Activated naive CD8-positive, alpha-beta T cell treated with anti-CD3 and anti-CD28 coated beads, Interleukin-2, amount 10 ng/mL, durations not matched to agents 7 days and 5 days (primary cell): ENCODE measurements at regions not wholly inside any gene's neighbourhood (a gene's known extent, or its start where the extent isn't known, plus 50 kb on each side); places are given as distances from the start of the nearest gene placed in this dataset.

Experiments used
- ATAC-seq: fragments of 150-1000 bp; cut with Tn5 transposase; one replicate; pipeline ENCODE4 v1.10.0; 2021; ENCODE audit warnings: low read depth, moderate library complexity
- POLR2A ChIA-PET: fragments of 350-600 bp; sonication (Branson Sonifier 250); formaldehyde crosslinking; loops from one replicate; lab custom pipeline; 2021; ENCODE audit warnings: antibody characterized with exemption; lab: Charles Lee
- DNase-seq: peaks from one replicate; pipeline ENCODE4 v3.0.0; 2021
- H3K27ac Mint-ChIP-seq: one replicate; pipeline ENCODE4 v1.8.0; 2022; ENCODE audit warnings: mild to moderate bottlenecking, mixed read lengths
- H3K27me3 Mint-ChIP-seq: one replicate; pipeline ENCODE4 v1.8.0; 2022; ENCODE audit warnings: mild to moderate bottlenecking, moderate library complexity, mixed read lengths
- H3K36me3 Mint-ChIP-seq: one replicate; pipeline ENCODE4 v1.8.0; 2021; ENCODE audit warnings: mild to moderate bottlenecking, mixed read lengths
- H3K4me1 Mint-ChIP-seq: one replicate; pipeline ENCODE4 v1.8.0; 2021; ENCODE audit warnings: mixed read lengths
- H3K4me3 Mint-ChIP-seq: one replicate; pipeline ENCODE4 v1.8.0; 2022; ENCODE audit warnings: mild to moderate bottlenecking, moderate library complexity, mixed read lengths
- H3K9me3 Mint-ChIP-seq: one replicate; pipeline ENCODE4 v1.8.0; 2021; ENCODE audit warnings: mixed read lengths

- no peak for DNase-seq
- POLR2A ChIA-PET, result no interaction called here
- Mint-ChIP-seq H3K27ac (no peak overlapping the region), H3K27me3 (no peaks in the 10 kb centered on the region), H3K9me3 (peaks cover 1% of the 10 kb centered on the region), H3K4me1 (no peaks in the 10 kb centered on the region), H3K36me3 (no peaks in the 10 kb centered on the region), H3K4me3 (no peak overlapping the region)
- no peak for ATAC-seq
Observed at GRCh38 chr14:30309405-30309804, 249.6 kb upstream of the G2E3 start.

- ATAC-seq, result no peak
- Mint-ChIP-seq H3K27ac (no peak overlapping the region), H3K4me3 (no peak overlapping the region)
Observed at GRCh38 chr14:30312214-30312613, 246.7 kb upstream of the G2E3 start.

DNA sequence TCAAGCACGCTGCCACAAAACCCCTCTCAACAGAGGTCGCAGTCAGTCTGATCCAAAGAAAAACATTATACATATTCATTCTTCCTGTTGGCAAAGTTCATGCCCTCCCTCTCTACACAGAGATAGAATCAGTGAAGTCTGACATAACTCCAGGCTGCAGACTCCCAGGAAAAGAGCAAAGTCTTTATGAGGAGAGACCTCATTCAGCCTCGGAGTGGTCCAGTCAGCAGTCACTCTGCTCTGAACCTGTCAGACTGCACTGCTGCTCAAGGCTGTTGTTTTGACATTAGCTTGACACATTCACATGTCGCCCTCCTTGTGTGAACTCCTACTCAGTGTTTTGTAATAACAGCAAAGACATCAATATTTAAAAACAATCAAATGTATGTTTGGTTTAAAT is 241.2 kb upstream of the G2E3 start:
- Mint-ChIP-seq H3K36me3 (no peaks in the 10 kb centered on the region), H3K4me1 (no peaks in the 10 kb centered on the region), H3K27me3 (no peaks in the 10 kb centered on the region), H3K9me3 (peaks cover 1% of the 10 kb centered on the region), H3K27ac (no peak overlapping the region), H3K4me3 (no peak overlapping the region)
- ATAC-seq (no peak), DNase-seq (no peak)
- POLR2A ChIA-PET, result no interaction called here

More at GRCh38 chr14:30312214-30312613, 246.7 kb upstream of the G2E3 start:
- DNase-seq, result no peak
- Mint-ChIP-seq H3K4me1 (no peaks in the 10 kb centered on the region), H3K27me3 (no peaks in the 10 kb centered on the region), H3K9me3 (peaks cover 1% of the 10 kb centered on the region), H3K36me3 (no peaks in the 10 kb centered on the region)
- POLR2A ChIA-PET, result no interaction called here

DNA sequence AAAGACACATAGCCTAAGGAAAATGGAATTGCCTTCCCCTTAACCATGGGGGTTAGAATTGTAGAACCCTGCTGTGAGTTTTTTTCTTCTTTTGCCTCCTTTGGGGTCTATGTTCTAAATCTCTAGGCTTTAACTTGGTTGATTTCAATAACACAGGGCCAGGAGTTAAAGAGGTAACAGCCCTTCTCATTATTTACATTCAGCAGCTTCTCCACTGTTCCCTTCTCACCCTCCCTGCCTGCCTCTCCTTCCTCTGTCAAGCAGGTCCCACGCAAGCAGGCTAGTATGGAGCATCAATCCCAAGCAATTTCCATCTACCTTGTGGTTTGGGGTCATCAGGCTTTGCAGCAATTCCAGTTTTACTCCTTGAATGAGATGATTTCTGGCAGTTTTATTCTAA is 236.1 kb upstream of the G2E3 start:
- no peaks in the 10 kb centered on the region for H3K4me1 Mint-ChIP-seq
- POLR2A ChIA-PET, result no interaction called here
- no peak overlapping the region for H3K4me3 Mint-ChIP-seq
- no peaks in the 10 kb centered on the region for H3K36me3 Mint-ChIP-seq
- no peak overlapping the region for H3K27ac Mint-ChIP-seq
- H3K9me3 Mint-ChIP-seq, result no peaks in the 10 kb centered on the region
- no peak for ATAC-seq
- no peaks in the 10 kb centered on the region for H3K27me3 Mint-ChIP-seq
- DNase-seq, result no peak

DNA sequence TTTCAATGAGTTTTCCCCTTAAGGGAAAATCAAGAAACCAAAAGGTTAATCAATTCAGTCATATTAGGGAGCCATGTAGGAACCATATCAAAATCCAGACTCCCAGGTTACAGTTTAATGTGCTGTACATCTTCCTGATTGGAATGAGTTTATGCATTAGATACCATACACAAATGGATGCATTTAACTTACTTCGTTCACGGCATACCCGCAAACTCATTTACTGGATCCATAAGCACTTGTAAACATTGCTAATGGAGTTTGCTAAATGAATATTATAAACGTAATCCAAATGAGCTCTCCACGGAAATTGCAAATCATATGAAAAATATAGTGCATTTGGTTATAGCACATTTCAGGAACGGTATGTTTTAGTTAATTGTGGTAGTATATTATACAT is 228.9 kb upstream of the G2E3 start:
- no peaks in the 10 kb centered on the region for H3K9me3 Mint-ChIP-seq
- H3K36me3 Mint-ChIP-seq, result no peaks in the 10 kb centered on the region
- ATAC-seq (no peak), DNase-seq (no peak)
- POLR2A ChIA-PET, result no interaction called here
- no peak overlapping the region for H3K27ac Mint-ChIP-seq
- H3K4me1 Mint-ChIP-seq, result no peaks in the 10 kb centered on the region
- peaks cover 4% of the 10 kb centered on the region for H3K27me3 Mint-ChIP-seq
- H3K4me3 Mint-ChIP-seq, result no peak overlapping the region

DNA sequence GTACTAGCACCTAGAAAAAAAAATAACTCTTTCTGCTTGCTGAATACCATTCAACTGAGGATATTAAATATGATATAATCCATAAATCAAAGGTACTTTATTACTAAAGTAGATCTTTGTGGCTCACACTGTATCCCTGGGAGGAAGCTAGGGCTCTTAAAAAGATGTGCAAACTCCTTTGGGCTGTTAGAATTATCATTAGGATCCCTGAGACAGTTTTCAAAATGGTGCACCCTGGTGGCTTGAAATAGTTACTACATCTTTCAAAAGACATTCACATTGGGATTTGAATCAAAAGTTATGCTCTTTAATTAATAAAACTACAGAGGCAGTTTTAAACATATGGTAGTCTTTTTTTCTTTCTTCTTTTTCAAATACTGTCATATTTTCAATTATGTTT is 228.5 kb upstream of the G2E3 start:
- POLR2A ChIA-PET, result no interaction called here
- DNase-seq (no peak), ATAC-seq (no peak)
- Mint-ChIP-seq H3K36me3 (no peaks in the 10 kb centered on the region), H3K27me3 (peaks cover 4% of the 10 kb centered on the region), H3K4me1 (no peaks in the 10 kb centered on the region), H3K4me3 (no peak overlapping the region), H3K9me3 (no peaks in the 10 kb centered on the region), H3K27ac (no peak overlapping the region)

- ATAC-seq (no peak), DNase-seq (no peak)
- peaks cover 4% of the 10 kb centered on the region for H3K27me3 Mint-ChIP-seq
- no peaks in the 10 kb centered on the region for H3K9me3 Mint-ChIP-seq
- POLR2A ChIA-PET, result no interaction called here
- H3K4me3 Mint-ChIP-seq, result no peak overlapping the region
- no peaks in the 10 kb centered on the region for H3K4me1 Mint-ChIP-seq
- no peak overlapping the region for H3K27ac Mint-ChIP-seq
- no peaks in the 10 kb centered on the region for H3K36me3 Mint-ChIP-seq
Observed at GRCh38 chr14:30331030-30331429, 227.9 kb upstream of the G2E3 start.

DNA sequence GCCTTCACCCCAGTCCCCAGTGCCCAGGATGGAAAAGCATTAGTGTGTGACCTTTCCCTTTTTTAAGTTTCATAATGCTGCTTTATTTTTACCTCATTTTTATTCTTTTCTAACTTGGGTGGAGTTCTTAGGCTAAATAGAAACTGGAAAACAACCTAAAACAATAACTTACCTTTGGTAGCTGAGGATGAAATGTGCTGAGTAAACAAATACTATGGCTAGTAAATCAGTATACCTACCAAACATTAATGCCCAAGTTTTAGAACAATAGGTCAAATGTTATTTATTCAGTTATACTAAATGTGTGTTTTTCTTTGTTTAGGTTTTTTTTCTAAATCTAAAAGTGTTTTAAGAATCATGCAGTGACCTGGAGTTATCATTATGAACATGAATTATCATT is 226.6 kb upstream of the G2E3 start:
- no peak for DNase-seq
- H3K27me3 Mint-ChIP-seq, result peaks cover 4% of the 10 kb centered on the region
- no peaks in the 10 kb centered on the region for H3K4me1 Mint-ChIP-seq
- ATAC-seq, result no peak
- H3K36me3 Mint-ChIP-seq, result no peaks in the 10 kb centered on the region
- POLR2A ChIA-PET, result no interaction called here
- no peak overlapping the region for H3K27ac Mint-ChIP-seq
- H3K4me3 Mint-ChIP-seq, result no peak overlapping the region
- H3K9me3 Mint-ChIP-seq, result no peaks in the 10 kb centered on the region

DNA sequence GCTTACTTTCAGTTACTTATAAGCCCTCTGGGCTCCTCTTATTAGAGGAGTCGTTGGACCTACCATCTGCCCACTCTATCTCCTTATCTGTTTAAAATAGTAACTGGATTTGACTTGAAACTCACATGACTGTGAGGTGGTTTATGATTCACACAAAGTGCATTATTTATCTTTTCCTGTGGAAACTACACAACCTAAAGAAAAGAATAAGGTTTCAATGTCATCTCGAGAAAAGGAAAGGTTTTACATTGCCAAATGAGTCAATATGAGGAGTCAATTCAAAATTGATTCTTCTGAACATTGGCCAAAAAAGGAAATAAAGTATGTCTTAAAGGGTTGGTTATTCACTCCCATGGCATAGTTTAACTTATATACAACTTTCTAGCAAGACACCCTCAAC is 225.0 kb upstream of the G2E3 start:
- ATAC-seq (no peak), DNase-seq (no peak)
- Mint-ChIP-seq H3K9me3 (no peaks in the 10 kb centered on the region), H3K27me3 (peaks cover 4% of the 10 kb centered on the region), H3K27ac (no peak overlapping the region), H3K4me3 (no peak overlapping the region), H3K4me1 (no peaks in the 10 kb centered on the region), H3K36me3 (no peaks in the 10 kb centered on the region)
- POLR2A ChIA-PET, result no interaction called here

DNA sequence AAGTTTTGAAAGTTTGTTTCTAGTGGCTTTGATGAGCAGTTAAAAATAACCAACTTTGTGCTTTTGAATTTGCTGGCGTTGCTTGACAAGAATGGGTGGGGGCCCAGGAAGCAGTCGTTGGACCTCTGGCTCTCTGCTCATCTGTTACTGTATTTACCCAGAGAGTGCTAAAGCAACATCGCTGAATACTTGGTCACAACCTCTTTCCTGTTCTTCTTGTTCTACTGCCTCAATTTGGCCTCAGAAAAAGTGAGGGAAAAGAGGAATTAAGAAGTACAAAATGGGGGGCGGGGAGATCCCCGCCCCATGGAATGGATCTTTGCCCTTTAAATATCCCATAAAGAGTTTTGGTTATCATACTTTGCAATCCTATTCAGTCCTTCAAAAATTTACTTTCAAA is 221.5 kb upstream of the G2E3 start:
- Mint-ChIP-seq H3K4me3 (no peak overlapping the region), H3K27me3 (peaks cover 6% of the 10 kb centered on the region), H3K9me3 (no peaks in the 10 kb centered on the region), H3K4me1 (no peaks in the 10 kb centered on the region), H3K36me3 (no peaks in the 10 kb centered on the region), H3K27ac (no peak overlapping the region)
- ATAC-seq (no peak), DNase-seq (no peak)
- POLR2A ChIA-PET, result no interaction called here

GRCh38 chr14:30339311-30339901 is 219.6 kb upstream of the G2E3 start:
- no peak overlapping the region for H3K4me3 Mint-ChIP-seq
- H3K36me3 Mint-ChIP-seq, result no peaks in the 10 kb centered on the region
- DNase-seq (no peak), ATAC-seq (no peak)
- H3K4me1 Mint-ChIP-seq, result no peaks in the 10 kb centered on the region
- POLR2A ChIA-PET, result no interaction called here
- no peaks in the 10 kb centered on the region for H3K9me3 Mint-ChIP-seq
- peaks cover 2% of the 10 kb centered on the region for H3K27me3 Mint-ChIP-seq
- H3K27ac Mint-ChIP-seq, result no peak overlapping the region

- no peaks in the 10 kb centered on the region for H3K4me1 Mint-ChIP-seq
- H3K27me3 Mint-ChIP-seq, result peaks cover 2% of the 10 kb centered on the region
- DNase-seq (no peak), ATAC-seq (no peak)
- H3K9me3 Mint-ChIP-seq, result no peaks in the 10 kb centered on the region
- POLR2A ChIA-PET, result no interaction called here
- no peak overlapping the region for H3K4me3 Mint-ChIP-seq
- no peaks in the 10 kb centered on the region for H3K36me3 Mint-ChIP-seq
- H3K27ac Mint-ChIP-seq, result no peak overlapping the region
Observed at GRCh38 chr14:30340495-30340894, 218.5 kb upstream of the G2E3 start.

DNA sequence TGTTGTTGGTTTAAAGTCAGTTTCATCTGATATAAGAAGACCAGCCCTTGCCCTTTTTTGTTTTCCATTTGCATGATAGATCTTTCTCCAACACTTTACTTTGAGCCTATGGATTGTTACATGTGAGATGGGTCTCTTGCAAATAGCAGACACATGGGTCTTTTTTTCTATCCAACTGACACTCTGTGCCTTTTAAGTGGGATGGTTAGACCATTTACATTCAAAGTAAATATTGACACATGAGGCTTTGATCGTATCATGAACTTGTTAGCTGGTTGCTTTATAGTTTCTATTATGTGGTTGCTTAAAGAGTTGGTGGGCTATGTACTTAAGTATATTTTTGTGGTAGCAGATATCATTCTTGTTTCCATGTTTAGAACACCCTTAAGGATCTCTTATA is 213.4 kb upstream of the G2E3 start:
- Mint-ChIP-seq H3K4me3 (no peak overlapping the region), H3K9me3 (no peaks in the 10 kb centered on the region), H3K27me3 (peaks cover 2% of the 10 kb centered on the region), H3K4me1 (no peaks in the 10 kb centered on the region), H3K27ac (no peak overlapping the region), H3K36me3 (no peaks in the 10 kb centered on the region)
- DNase-seq (no peak), ATAC-seq (no peak)
- POLR2A ChIA-PET, result no interaction called here

GRCh38 chr14:30348445-30348844 is 210.5 kb upstream of the G2E3 start:
- Mint-ChIP-seq H3K4me3 (no peak overlapping the region), H3K36me3 (no peaks in the 10 kb centered on the region), H3K27me3 (no peaks in the 10 kb centered on the region), H3K4me1 (no peaks in the 10 kb centered on the region), H3K9me3 (no peaks in the 10 kb centered on the region), H3K27ac (no peak overlapping the region)
- POLR2A ChIA-PET, result no interaction called here
- ATAC-seq, result no peak
- no peak for DNase-seq

- Mint-ChIP-seq H3K27ac (no peak overlapping the region), H3K4me3 (no peak overlapping the region), H3K9me3 (no peaks in the 10 kb centered on the region), H3K27me3 (no peaks in the 10 kb centered on the region), H3K36me3 (no peaks in the 10 kb centered on the region), H3K4me1 (no peaks in the 10 kb centered on the region)
- POLR2A ChIA-PET, result no interaction called here
- no peak for DNase-seq
- ATAC-seq, result no peak
Observed at GRCh38 chr14:30349520-30349919, 209.4 kb upstream of the G2E3 start.
